HCT116 (cell line): ENCODE measurements at regions not wholly inside any gene's neighbourhood (a gene's known extent, or its start where the extent isn't known, plus 50 kb on each side); places are given as distances from the start of the nearest gene placed in this dataset.

Experiments used
- ATAC-seq: fragments of 200-7000 bp; cut with Tn5 transposase; 2 replicates; pipeline ENCODE4 v1.9.1; 2020; ENCODE audit warnings: mild to moderate bottlenecking, moderate library complexity
- BruUV-seq: library from RNA; stranded (reverse); fragments of 400-500 nt; replicated peaks from 2 replicates; lab custom pipeline; 2021; lab: Mats Ljungman, UMichigan
- CTCF ChIA-PET: fragments of 300-600 bp; sonication (Branson Sonifier 250); formaldehyde crosslinking; loops from one replicate; lab custom pipeline; 2021; ENCODE audit warnings: antibody characterized with exemption; lab: Charles Lee
- POLR2A ChIA-PET: fragments of 300-600, 350-600 bp; sonication (Branson Sonifier 250); formaldehyde crosslinking; loops from one replicate; lab custom pipeline; 2021; ENCODE audit warnings: antibody characterized with exemption; lab: Charles Lee
- RAD21 ChIA-PET, 2 experiments: fragments of 300-600 bp; sonication (Branson Sonifier 250); formaldehyde crosslinking; loops; one replicate each; lab custom pipeline; 2023; ENCODE audit warnings: low total read pairs in 2 of 2; ENCODE audit not compliant: uncharacterized antibody in 2 of 2, unreplicated experiment in 2 of 2, low non-redundant PET in 1 of 2; lab: Charles Lee
- DNase-seq: peaks from one replicate; pipeline ENCODE4 v3.0.0-alpha.2; 2010; ENCODE audit warnings: low read depth, low spot score
- H2AFZ ChIP-seq: fragments of 200-600 bp; shearing (Covaris generic), sonication (generic); 2 replicates; pipeline ENCODE4 v1.6.1; 2017; ENCODE audit warnings: low read depth, mixed run types, mixed read lengths, antibody characterized with exemption, low read length; ENCODE audit not compliant: poor library complexity, severe bottlenecking
- H3K27ac ChIP-seq: 2 replicates; pipeline ENCODE4 v1.5.1; 2012; ENCODE audit warnings: low read depth, low read length
- H3K27me3 ChIP-seq: fragments of 200-600 bp; sonication (generic); 2 replicates; pipeline ENCODE4 v1.6.1; 2016; ENCODE audit warnings: mixed run types, low read length, mixed read lengths; ENCODE audit not compliant: insufficient read depth
- H3K36me3 ChIP-seq, 2 experiments: fragments of 200-500 bp in 1 of 2; fragments of 200-600 bp in 1 of 2; sonication (Bioruptor generic) in 1 of 2; sonication (generic) in 1 of 2; 2 replicates each; pipeline versions ENCODE4 v1.5.1 to v1.6.1; 2014 to 2016; ENCODE audit warnings: low read length in 2 of 2, inconsistent platforms in 1 of 2, mixed read lengths in 1 of 2, mixed run types in 1 of 2; ENCODE audit not compliant: insufficient read depth in 2 of 2, control insufficient read depth in 1 of 2
- H3K4me1 ChIP-seq, 2 experiments: fragments of 200-600 bp in 1 of 2; sonication (generic) in 1 of 2; 2 replicates each; pipeline versions ENCODE4 v1.5.1 to v1.6.1; 2012 to 2017; ENCODE audit warnings: low read length in 2 of 2, inconsistent platforms in 1 of 2, mild to moderate bottlenecking in 1 of 2, mixed read lengths in 1 of 2, mixed run types in 1 of 2, moderate library complexity in 1 of 2; ENCODE audit not compliant: insufficient read depth in 2 of 2, control insufficient read depth in 1 of 2
- H3K4me2 ChIP-seq: fragments of 200-600 bp; sonication (generic); 2 replicates; pipeline ENCODE4 v1.6.1; 2017; ENCODE audit warnings: mixed run types, low read length, mixed read lengths
- H3K4me3 ChIP-seq, 2 experiments: fragments of 200-600 bp in 1 of 2; sonication (generic) in 1 of 2; replicated peaks in 1 of 2; 2 replicates each; pipeline ENCODE4 v1.5.1; 2011 to 2016; ENCODE audit warnings: low read length in 2 of 2, control low read depth in 1 of 2, low read depth in 1 of 2, mild to moderate bottlenecking in 1 of 2, mixed read lengths in 1 of 2, mixed run types in 1 of 2
- H3K79me2 ChIP-seq: fragments of 200-600 bp; sonication (generic); 2 replicates; pipeline ENCODE4 v1.6.1; 2017; ENCODE audit warnings: mild to moderate bottlenecking, mixed run types, low read length, moderate library complexity, mixed read lengths; ENCODE audit not compliant: insufficient read depth
- H3K9ac ChIP-seq: fragments of 200-600 bp; sonication (generic); 2 replicates; pipeline ENCODE4 v1.6.1; 2016; ENCODE audit warnings: low read length, mixed read lengths
- H3K9me2 ChIP-seq: fragments of 200-600 bp; sonication (generic), shearing (Covaris generic); 2 replicates; pipeline ENCODE4 v1.6.1; 2017; ENCODE audit warnings: mixed run types, mild to moderate bottlenecking, moderate library complexity; ENCODE audit not compliant: insufficient read depth
- H3K9me3 ChIP-seq, 2 experiments: fragments of 200-500 bp in 1 of 2; fragments of 200-600 bp in 1 of 2; sonication (Bioruptor generic) in 1 of 2; sonication (generic) in 1 of 2; 2 replicates each; pipeline ENCODE4 v1.6.1; 2014 to 2017; ENCODE audit warnings: low read length in 2 of 2, mixed read lengths in 2 of 2, inconsistent platforms in 1 of 2, low read depth in 1 of 2, mild to moderate bottlenecking in 1 of 2, mixed run types in 1 of 2, moderate library complexity in 1 of 2; ENCODE audit not compliant: control insufficient read depth in 1 of 2, insufficient read depth in 1 of 2
- H4K20me1 ChIP-seq: fragments of 200-600 bp; sonication (generic), shearing (Covaris generic); 2 replicates; pipeline ENCODE4 v1.6.1; 2017; ENCODE audit warnings: mixed run types, mild to moderate bottlenecking, moderate library complexity; ENCODE audit not compliant: insufficient read depth
- ATF3 ChIP-seq: IDR thresholded peaks from 2 replicates; pipeline ENCODE4 v1.6.1; 2012
- CBX3 ChIP-seq: IDR thresholded peaks from 2 replicates; pipeline ENCODE4 v1.6.1; 2012; ENCODE audit warnings: low read depth
- CEBPB ChIP-seq: IDR thresholded peaks from 2 replicates; pipeline ENCODE4 v1.6.1; 2012; ENCODE audit warnings: low read depth
- CTCF ChIP-seq, 3 experiments: fragments of 200-600 bp in 1 of 3; sonication (generic) in 1 of 3; IDR thresholded peaks in 2 of 3; conservative IDR thresholded peaks in 1 of 3; 2 replicates each; pipeline ENCODE4 v1.5.1; 2012 to 2017; ENCODE audit warnings: low read depth in 2 of 3, low read length in 2 of 3, antibody characterized with exemption in 1 of 3, borderline replicate concordance in 1 of 3, control low read depth in 1 of 3, mild to moderate bottlenecking in 1 of 3, mixed read lengths in 1 of 3, mixed run types in 1 of 3, moderate library complexity in 1 of 3; ENCODE audit not compliant: insufficient read depth in 1 of 3
- EGR1 ChIP-seq: IDR thresholded peaks from 2 replicates; pipeline ENCODE4 v1.6.1; 2012; ENCODE audit warnings: low read depth
- EZH2phosphoT487 ChIP-seq: fragments of 200-600 bp; IDR thresholded peaks from 2 replicates; pipeline ENCODE4 v1.6.1; 2018; ENCODE audit warnings: antibody characterized with exemption, borderline replicate concordance
- JUND ChIP-seq: IDR thresholded peaks from 2 replicates; pipeline ENCODE4 v1.6.1; 2012
- RAD21 ChIP-seq: IDR thresholded peaks from 2 replicates; pipeline ENCODE4 v1.6.1; 2012; ENCODE audit warnings: low read depth, mild to moderate bottlenecking
- SRF ChIP-seq: IDR thresholded peaks from 2 replicates; pipeline ENCODE4 v1.6.1; 2012; ENCODE audit warnings: low read depth
- YY1 ChIP-seq: IDR thresholded peaks from 2 replicates; pipeline ENCODE4 v1.6.1; 2011; ENCODE audit warnings: low read length, low read depth, moderate library complexity, mild to moderate bottlenecking; ENCODE audit not compliant: insufficient replicate concordance; ENCODE audit errors: extremely low read depth
- ZBTB33 ChIP-seq: IDR thresholded peaks from 2 replicates; pipeline ENCODE4 v1.6.1; 2011; ENCODE audit warnings: mild to moderate bottlenecking, low read length, moderate library complexity; ENCODE audit not compliant: insufficient replicate concordance; ENCODE audit errors: extremely low read depth
- ZFX ChIP-seq: fragments of 450-650 bp; IDR thresholded peaks from 2 replicates; pipeline ENCODE4 v1.6.1; 2017
- ZNF274 ChIP-seq: fragments of 200-500 bp; sonication (Bioruptor generic); IDR thresholded peaks from 2 replicates; pipeline ENCODE4 v1.6.1; 2014; ENCODE audit warnings: mild to moderate bottlenecking, low read depth, low read length, inconsistent platforms
- intact Hi-C: fragments of 100-400 bp; cut with micrococcal nuclease; formaldehyde crosslinking; loops from 2 replicates; pipeline ENCODE4 v1.10.0; 2022

- RAD21 ChIA-PET: no interaction called here
- POLR2A ChIA-PET: no interaction called here
- no peaks in the 10 kb centered on the region for H4K20me1 ChIP-seq
- H3K4me1 ChIP-seq: peaks cover 0 to 8% of the 10 kb centered on the region in 2 experiments; a peak in 1 of 4 replicates
- H3K9me3 ChIP-seq: peaks cover 0 to 10% of the 10 kb centered on the region in 2 experiments; a peak in 2 of 4 replicates
- H3K4me2 ChIP-seq: no peak overlapping the region
- H3K27me3 ChIP-seq: no peaks in the 10 kb centered on the region
- no TSS peak for BruUV-seq
- no peak for ATAC-seq
- no peak overlapping the region for H2AFZ ChIP-seq
- TF ChIP-seq EGR1 (no peak), EZH2phosphoT487 (no peak), CEBPB (no peak), YY1 (no peak), RAD21 (no peak), SRF (no peak), JUND (no peak), ZNF274 (no peak), CTCF (IDR thresholded peaks at IDR 0.05 in 2 of 3, conservative IDR thresholded peaks at IDR 0.05 in 1 of 3; ENCODE audit: borderline replicate concordance in 1 of 3, insufficient read depth in 1 of 3, low read depth in 2 of 3, low read length in 2 of 3) (no peak), ZFX (no peak), ZBTB33 (no peak), CBX3 (no peak), ATF3 (no peak)
- no peak overlapping the region for H3K9ac ChIP-seq
- no peak for DNase-seq
- H3K36me3 ChIP-seq: no peaks in the 10 kb centered on the region
- H3K4me3 ChIP-seq: no peak overlapping the region
- H3K27ac ChIP-seq: no peak overlapping the region
- no peaks in the 10 kb centered on the region for H3K79me2 ChIP-seq
- CTCF ChIA-PET: no interaction called here
- no peaks in the 10 kb centered on the region for H3K9me2 ChIP-seq
- intact Hi-C loops: no loop called here
Observed at GRCh38 chr4:1469043-1469442, 62.8 kb upstream of the NKX1-1 start.
